NCI-H526 (cell line): ENCODE measurements at regions not wholly inside any gene's neighbourhood (a gene's known extent, or its start where the extent isn't known, plus 50 kb on each side); places are given as distances from the start of the nearest gene placed in this dataset.
A peak's percentile ranks its signal among the peaks of the same experiment; 100 is the strongest.

Source experiments
- DNase-seq, 2 experiments: peaks; one replicate each; lab custom pipeline; 2025; lab: John Stamatoyannopoulos, UW

- peak; percentile 94 to 96 for DNase-seq
These were observed 308.5 kb downstream of the BMP7 start for GRCh38 chr20:56957737-56958553.

- peak; percentile 59 to 63 for DNase-seq
These were observed 301.5 kb downstream of the BMP7 start for GRCh38 chr20:56964901-56965300.

GRCh38 chr20:56967916-56968315, 298.5 kb downstream of the BMP7 start:
- DNase-seq, result no peak

- DNase-seq, result no peak
These were observed 297.9 kb downstream of the BMP7 start for GRCh38 chr20:56968376-56969048.

DNA sequence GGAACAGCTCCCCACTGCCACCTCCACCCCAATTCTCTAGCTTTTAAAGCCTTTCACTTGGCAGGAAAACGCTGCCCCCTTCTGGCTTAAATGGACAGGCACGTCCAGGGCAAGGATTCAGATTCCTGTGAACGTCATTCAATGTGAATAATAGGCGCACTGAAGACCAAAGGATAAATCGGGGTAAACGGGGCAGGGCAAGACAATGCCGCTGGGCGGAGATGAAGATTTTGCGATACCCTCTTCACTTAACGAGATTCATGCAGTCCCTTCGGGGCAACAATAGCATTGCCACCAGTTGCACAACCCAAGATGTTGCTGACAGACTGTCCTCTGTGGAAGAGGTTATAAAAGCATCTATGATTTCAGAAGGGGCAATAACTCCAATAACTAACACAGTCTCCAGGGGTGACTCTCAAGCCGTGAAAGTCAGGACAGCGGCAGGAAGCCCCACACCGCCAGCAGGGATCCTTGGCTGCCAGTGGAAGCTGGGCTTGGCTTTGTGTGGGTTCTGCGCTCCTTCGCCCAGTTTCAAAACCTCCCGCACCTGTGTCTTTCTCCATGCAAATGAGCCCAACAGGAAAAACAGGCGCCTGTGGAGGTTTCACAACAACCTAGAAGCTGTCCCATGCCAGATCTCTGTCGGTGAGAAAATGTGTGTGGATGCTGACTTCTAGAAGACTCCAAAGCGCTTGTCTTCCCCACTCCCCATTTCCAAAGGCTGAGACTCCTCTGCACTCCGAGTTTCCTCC, 291.8 kb downstream of the BMP7 start:
- DNase-seq, result peak; percentile 93 to 97

DNA sequence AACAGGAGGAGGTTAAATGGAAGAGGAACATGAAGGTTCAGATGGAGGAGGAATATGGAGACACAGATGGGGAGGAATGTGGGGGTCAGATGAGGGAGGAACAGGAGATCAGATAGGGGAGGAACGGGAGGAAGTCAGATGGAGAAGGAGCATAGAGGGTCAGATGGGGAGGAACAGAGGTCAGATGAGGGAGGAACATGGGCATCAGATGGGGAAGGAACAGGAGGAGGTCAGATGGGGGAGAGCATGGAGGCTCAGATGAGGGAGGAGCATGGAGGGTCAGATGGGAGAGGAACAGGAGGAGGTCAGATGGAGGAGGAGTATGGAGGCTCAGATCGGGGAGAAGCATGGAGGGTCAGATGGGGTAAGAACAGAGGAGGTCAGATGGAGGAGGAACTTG, 290.6 kb downstream of the BMP7 start:
- DNase-seq, result no peak

- DNase-seq, result no peak
These were observed 290.1 kb downstream of the BMP7 start for GRCh38 chr20:56976336-56976735.

- DNase-seq, result no peak
These were observed 288.0 kb downstream of the BMP7 start for GRCh38 chr20:56978475-56978874.

- DNase-seq, result no peak
These were observed 287.3 kb downstream of the BMP7 start for GRCh38 chr20:56979125-56979524.

DNA sequence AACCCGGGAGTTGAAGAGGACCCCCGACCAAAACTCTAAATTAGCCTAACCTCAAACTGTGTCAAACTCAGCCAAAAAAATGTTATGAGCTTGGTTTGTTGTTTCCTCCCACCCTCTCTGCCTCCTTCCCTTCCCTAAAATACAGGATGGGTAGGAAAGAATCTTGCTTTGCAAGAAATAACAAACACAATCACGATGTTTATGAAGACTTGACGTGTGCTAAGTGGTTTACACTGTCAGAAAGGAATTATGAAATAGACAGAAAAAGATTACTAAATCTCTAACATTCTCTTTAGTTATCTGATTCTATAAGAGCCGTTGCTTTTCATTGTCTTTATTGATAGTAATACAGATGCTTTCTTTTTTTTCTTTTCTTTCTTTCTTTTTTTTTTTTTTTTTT, 285.1 kb downstream of the BMP7 start:
- no peak for DNase-seq

- DNase-seq, result peak in 1 of 2 experiments; percentile 36
These were observed 282.6 kb downstream of the BMP7 start for GRCh38 chr20:56983813-56984212.

GRCh38 chr20:56985066-56985685, 281.3 kb downstream of the BMP7 start:
- no peak for DNase-seq

DNA sequence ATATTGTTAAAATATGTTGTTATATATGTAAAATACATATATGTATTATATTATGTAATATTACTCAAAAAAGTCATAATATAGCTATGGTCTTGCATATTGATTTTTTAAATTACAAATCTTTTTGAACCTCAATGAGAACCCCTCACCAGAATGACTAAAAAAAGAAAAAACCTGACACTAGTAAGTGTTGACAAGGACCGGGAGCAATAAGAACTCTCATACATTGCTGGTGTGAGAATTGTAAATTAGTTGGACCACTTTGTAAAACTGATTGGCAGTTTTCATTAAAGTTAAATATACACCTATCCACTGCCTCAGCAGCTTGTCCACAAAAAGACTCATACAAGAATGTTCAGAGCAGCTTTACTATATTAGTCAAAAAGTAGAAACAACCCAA, 280.0 kb downstream of the BMP7 start:
- DNase-seq, result no peak

DNA sequence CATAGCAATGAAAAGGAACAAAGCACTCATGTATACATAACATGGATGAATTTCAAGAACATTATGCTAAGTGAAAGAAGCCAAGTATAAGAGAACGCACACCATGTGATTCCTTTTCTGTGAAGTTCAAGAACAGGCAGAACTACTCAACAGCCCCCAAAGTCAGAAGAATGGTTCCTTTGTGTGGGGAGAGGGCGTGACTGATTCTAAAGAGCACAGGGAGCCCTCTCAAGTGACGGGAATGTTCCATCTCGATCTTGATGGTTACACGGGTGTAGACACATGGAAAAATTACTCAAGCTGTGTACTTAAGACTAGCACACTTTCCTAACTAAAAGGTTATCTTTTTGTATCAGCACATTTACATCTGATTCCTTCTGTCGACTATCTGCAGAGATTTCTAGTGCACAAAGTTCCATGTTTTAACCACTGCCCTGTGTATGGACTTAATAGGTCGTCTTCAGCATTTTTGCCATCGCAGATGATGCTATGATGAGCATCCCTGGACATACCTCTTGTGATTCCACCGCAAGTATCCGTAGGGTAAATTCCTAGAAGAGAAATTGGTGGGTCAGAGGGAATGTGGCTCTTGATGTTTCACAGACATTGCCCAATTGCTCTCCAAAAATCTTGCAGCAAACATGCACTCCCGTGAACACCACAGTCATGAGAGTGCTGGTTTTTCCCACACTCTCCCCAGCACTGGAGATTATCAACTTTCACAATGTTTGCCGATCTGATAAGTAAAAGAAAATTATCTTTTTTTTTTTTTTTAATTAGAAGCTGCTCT, 279.3 kb downstream of the BMP7 start:
- no peak for DNase-seq

DNA sequence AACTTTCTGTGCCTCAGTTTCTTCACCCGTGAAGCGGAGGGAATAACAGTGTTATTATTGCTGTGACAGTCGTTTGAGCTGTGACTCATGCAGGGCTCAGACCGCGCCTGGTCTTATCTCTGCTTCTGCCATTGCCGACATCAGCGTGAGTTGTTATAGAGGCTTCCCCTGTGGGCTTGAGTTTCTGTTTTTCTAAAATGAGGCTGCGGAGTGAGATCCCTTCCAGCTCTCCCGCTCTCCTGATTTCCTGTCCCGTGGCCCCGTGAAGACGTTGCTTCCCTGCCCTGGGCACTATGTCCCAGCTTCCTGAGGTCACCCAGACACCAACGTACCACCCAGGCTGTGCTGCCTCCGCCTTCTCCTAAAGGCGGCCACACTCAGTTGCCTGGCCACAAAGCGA, 278.5 kb downstream of the BMP7 start:
- DNase-seq, result no peak

GRCh38 chr20:56988446-56988845, 278.0 kb downstream of the BMP7 start:
- no peak for DNase-seq

DNA sequence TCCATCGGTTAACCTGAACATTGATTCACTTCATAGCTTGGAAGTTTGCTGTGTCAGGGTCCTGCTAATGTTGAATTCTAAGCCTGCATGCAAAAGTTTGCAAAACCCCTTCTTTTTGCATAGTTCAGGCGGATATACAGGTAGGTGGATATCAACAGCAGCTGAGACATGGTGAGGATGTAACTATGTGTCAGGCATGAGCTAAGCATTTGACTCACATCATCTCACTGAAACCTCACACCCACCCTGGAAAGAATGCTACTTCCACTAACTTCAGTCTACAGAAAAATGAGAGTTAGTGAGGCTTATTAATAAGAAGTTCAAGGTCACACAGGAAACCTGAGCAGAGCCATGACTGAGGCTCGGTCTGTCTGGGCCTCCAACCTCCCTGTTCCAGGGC, 276.9 kb downstream of the BMP7 start:
- DNase-seq, result no peak

- no peak for DNase-seq
These were observed 273.4 kb downstream of the BMP7 start for GRCh38 chr20:56993020-56993559.

- DNase-seq, result no peak
These were observed 272.4 kb downstream of the BMP7 start for GRCh38 chr20:56994006-56994405.

DNA sequence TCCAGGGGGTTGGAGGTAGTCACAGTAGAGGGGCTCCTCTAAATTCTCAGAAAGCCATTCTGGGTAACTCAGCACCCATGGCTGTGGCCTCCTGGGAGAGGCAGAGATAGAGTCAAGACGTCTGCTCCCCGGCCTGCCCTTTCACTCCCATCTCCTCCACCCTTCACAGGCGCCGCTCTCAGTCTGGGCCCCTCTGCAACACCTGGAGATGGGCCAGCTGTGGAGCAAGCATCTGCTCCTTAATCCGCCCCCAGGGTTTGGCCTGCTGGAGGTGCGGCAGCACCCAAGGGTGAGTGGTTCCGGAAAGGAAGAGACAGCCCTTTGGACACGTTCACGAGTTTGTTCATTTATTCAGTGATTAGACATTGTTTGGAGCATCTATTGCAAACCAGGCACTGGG, 271.3 kb downstream of the BMP7 start:
- DNase-seq, result no peak

DNA sequence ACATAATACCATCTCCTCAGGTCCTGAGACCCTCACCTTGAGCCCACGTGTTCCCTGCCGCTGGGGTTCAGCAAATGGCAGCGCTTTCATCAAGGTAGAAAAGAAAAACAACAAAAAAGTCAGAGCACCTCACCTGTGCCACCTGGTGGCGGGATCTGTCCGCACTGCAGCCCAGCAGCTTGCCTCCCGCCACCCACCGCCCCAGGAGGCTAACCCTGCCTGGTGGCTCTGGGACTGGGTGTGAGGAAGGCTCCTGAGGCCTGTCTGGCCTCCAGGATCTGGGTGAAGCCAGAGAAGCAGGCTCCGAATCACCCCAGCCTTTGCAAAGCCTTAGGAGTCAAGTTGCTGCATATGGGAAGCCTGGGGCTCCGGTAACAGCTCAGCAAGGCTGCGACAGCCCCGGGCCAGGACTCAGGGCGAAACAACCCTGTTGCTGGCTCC, 270.8 kb downstream of the BMP7 start:
- peak; percentile 36 to 83 for DNase-seq
